DMS153 (cell line): ENCODE measurements at regions not wholly inside any gene's neighbourhood (a gene's known extent, or its start where the extent isn't known, plus 50 kb on each side); places are given as distances from the start of the nearest gene placed in this dataset.

Source experiments
- DNase-seq: peaks from one replicate; lab custom pipeline; 2025; lab: John Stamatoyannopoulos, UW

GRCh38 chr10:100612601-100613595 is 77.2 kb downstream of the HIF1AN start:
- no peak for DNase-seq

- DNase-seq, result no peak
Observed at GRCh38 chr10:100613846-100614245, 78.1 kb downstream of the HIF1AN start.

- DNase-seq, result no peak
Observed at GRCh38 chr10:100614429-100615095, 78.8 kb downstream of the HIF1AN start.

GRCh38 chr10:100615241-100615640 is 79.5 kb downstream of the HIF1AN start:
- no peak for DNase-seq

- no peak for DNase-seq
Observed at GRCh38 chr10:100615908-100616307, 80.2 kb downstream of the HIF1AN start.

GRCh38 chr10:100618091-100618615 is 82.4 kb downstream of the HIF1AN start:
- no peak for DNase-seq

GRCh38 chr10:100618632-100619255 is 83.0 kb downstream of the HIF1AN start:
- no peak for DNase-seq

- DNase-seq, result no peak
Observed at GRCh38 chr10:100620087-100620835, 84.5 kb downstream of the HIF1AN start.

- peak; percentile 0 for DNase-seq
Observed at GRCh38 chr10:100621360-100622205, 85.8 kb downstream of the HIF1AN start.

- DNase-seq, result no peak
Observed at GRCh38 chr10:100622946-100623345, 87.2 kb downstream of the HIF1AN start.

- DNase-seq, result no peak
Observed at GRCh38 chr10:100623521-100624230, 87.9 kb downstream of the HIF1AN start.

- DNase-seq, result no peak
Observed at GRCh38 chr10:100624298-100624697, 88.6 kb downstream of the HIF1AN start.

- DNase-seq, result no peak
Observed at GRCh38 chr10:100625816-100626215, 90.1 kb downstream of the HIF1AN start.

- no peak for DNase-seq
Observed at GRCh38 chr10:100628061-100628460, 92.3 kb downstream of the HIF1AN start.

- DNase-seq, result no peak
Observed at GRCh38 chr10:100631192-100631591, 95.4 kb downstream of the HIF1AN start.

GRCh38 chr10:100632027-100632426 is 96.3 kb downstream of the HIF1AN start:
- DNase-seq, result no peak

- DNase-seq, result no peak
Observed at GRCh38 chr10:100634034-100634433, 98.3 kb downstream of the HIF1AN start.

GRCh38 chr10:100636848-100637553 is 101.3 kb downstream of the HIF1AN start:
- no peak for DNase-seq

- DNase-seq, result no peak
Observed at GRCh38 chr10:100637785-100638184, 102.0 kb downstream of the HIF1AN start.
